Fibroblast of villous mesenchyme (primary cell): ENCODE measurements at regions not wholly inside any gene's neighbourhood (a gene's known extent, or its start where the extent isn't known, plus 50 kb on each side); places are given as distances from the start of the nearest gene placed in this dataset.

Source experiments
- DNase-seq: peaks from one replicate; pipeline ENCODE4 v3.0.0-alpha.2; 2010; ENCODE audit warnings: low read depth
- H3K4me3 ChIP-seq: 2 replicates; pipeline ENCODE4 v1.5.1; 2011; ENCODE audit warnings: low read depth, mild to moderate bottlenecking, low read length
- CTCF ChIP-seq: IDR thresholded peaks from 2 replicates; pipeline ENCODE4 v1.5.1; 2012; ENCODE audit warnings: low read depth, mild to moderate bottlenecking, low read length; ENCODE audit not compliant: insufficient read depth

GRCh38 chr12:40551466-40551865, 140.8 kb upstream of the CNTN1 start:
- no peak for TF ChIP-seq CTCF
- DNase-seq: peak; percentile 1
- no peak overlapping the region for H3K4me3 ChIP-seq

- no peak for TF ChIP-seq CTCF
- DNase-seq: no peak
These were observed 139.4 kb upstream of the CNTN1 start for GRCh38 chr12:40552868-40553267.

GRCh38 chr12:40557980-40558379, 134.3 kb upstream of the CNTN1 start:
- H3K4me3 ChIP-seq: no peak overlapping the region
- DNase-seq: no peak
- TF ChIP-seq CTCF: no peak

More at GRCh38 chr12:40552868-40553267, 139.4 kb upstream of the CNTN1 start:
- no peak overlapping the region for H3K4me3 ChIP-seq

DNA sequence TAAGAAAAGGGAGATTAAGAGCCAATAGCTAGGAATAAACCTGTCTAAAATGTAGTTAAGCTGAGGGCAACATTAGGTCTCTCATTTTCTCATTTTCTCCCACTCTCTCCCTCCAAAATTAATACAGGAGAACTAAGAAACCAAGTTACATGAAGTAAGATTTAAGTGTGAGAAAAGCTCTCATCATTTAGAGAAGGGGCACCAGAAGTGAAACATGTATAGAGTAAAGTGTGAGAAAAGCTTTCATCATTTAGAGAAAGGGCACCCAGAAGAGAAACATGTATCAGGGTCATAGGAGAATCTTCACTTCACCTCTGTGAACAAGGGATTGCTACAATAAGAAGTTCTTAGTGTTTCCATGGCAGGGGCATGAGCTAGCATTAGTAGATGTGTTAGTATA, 132.4 kb upstream of the CNTN1 start:
- DNase-seq: no peak
- no peak for TF ChIP-seq CTCF
- no peak overlapping the region for H3K4me3 ChIP-seq

DNA sequence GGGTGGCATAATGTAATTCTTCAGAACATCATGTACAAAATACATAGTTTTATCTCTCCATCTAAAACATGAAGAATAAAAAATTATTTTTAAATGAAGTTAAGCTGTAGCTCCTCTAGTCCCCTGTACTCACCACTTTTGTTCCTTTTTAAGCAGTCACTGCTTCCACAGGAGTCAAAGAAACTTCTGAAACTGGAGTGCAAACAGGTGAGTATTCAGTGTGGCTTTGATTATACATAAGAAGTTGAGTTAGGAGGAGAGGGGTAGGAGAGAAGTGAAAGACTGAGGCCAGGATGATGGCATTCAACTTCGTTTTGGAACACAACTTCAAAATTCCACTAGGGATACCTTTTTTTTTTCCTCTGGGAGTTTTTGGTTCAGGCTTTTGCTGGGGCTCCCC, 131.4 kb upstream of the CNTN1 start:
- DNase-seq: no peak
- H3K4me3 ChIP-seq: no peak overlapping the region
- TF ChIP-seq CTCF: no peak

- TF ChIP-seq CTCF: no peak
- DNase-seq: no peak
- no peak overlapping the region for H3K4me3 ChIP-seq
These were observed 130.8 kb upstream of the CNTN1 start for GRCh38 chr12:40561395-40561966.

- no peak for TF ChIP-seq CTCF
- H3K4me3 ChIP-seq: no peak overlapping the region
- no peak for DNase-seq
These were observed 127.1 kb upstream of the CNTN1 start for GRCh38 chr12:40565029-40565633.
